Sigmoid colon (tissue), 6 donors: ENCODE measurements at regions not wholly inside any gene's neighbourhood (a gene's known extent, or its start where the extent isn't known, plus 50 kb on each side); places are given as distances from the start of the nearest gene placed in this dataset.

ENCODE experiments used
- DNase-seq: peaks from one replicate; pipeline ENCODE4 v3.0.0-alpha.2; 2019
- H3K27ac ChIP-seq, 4 donors: fragments of 200-600 bp; sonication (generic); one replicate each; pipeline ENCODE4 v1.5.1; 2016 to 2019; ENCODE audit warnings: mild to moderate bottlenecking in 1 of 4
- H3K27me3 ChIP-seq, 3 donors: fragments of 200-600 bp; sonication (generic); one replicate each; pipeline ENCODE4 v1.5.1; 2019; ENCODE audit warnings: mild to moderate bottlenecking in 1 of 3
- H3K36me3 ChIP-seq, 4 donors: fragments of 200-600 bp; sonication (generic); one replicate each; pipeline ENCODE4 v1.5.1; 2016 to 2019
- H3K4me1 ChIP-seq, 4 donors: fragments of 200-600 bp; sonication (generic); one replicate each; pipeline ENCODE4 v1.5.1; 2017 to 2019
- H3K4me3 ChIP-seq, 4 donors: fragments of 200-600 bp; sonication (generic); one replicate each; pipeline ENCODE4 v1.5.1; 2017 to 2019; ENCODE audit warnings: mild to moderate bottlenecking in 2 of 4, moderate library complexity in 1 of 4
- H3K9me3 ChIP-seq, 4 donors: fragments of 200-600 bp in 3 of 4; sonication (generic) in 3 of 4; one replicate each; pipeline versions ENCODE4 v1.5.1 to v1.6.1; 2013 to 2019
- CTCF ChIP-seq, 4 experiments: fragments of 450-650 bp in 3 of 4; fragments of 200-600 bp in 1 of 4; IDR thresholded peaks; one replicate each; pipeline ENCODE4 v1.5.1; 2016 to 2019; ENCODE audit warnings: antibody characterized with exemption in 4 of 4, mild to moderate bottlenecking in 3 of 4, moderate library complexity in 2 of 4
- EP300 ChIP-seq, 4 donors: sonication (generic); formaldehyde crosslinking; IDR thresholded peaks; one replicate each; pipeline ENCODE4 v1.6.1; 2017; ENCODE audit warnings: antibody characterized with exemption in 4 of 4
- POLR2A ChIP-seq, 2 donors: fragments of 450-650 bp; IDR thresholded peaks; one replicate each; pipeline ENCODE4 v1.6.1; 2016; ENCODE audit warnings: antibody characterized with exemption in 2 of 2, mild to moderate bottlenecking in 2 of 2, moderate library complexity in 2 of 2
- POLR2AphosphoS5 ChIP-seq, 4 donors: sonication (generic); formaldehyde crosslinking; IDR thresholded peaks; one replicate each; pipeline ENCODE4 v1.6.1; 2017; ENCODE audit warnings: antibody characterized with exemption in 4 of 4
- WGBS, 2 donors: extraction: QIAGEN DNeasy Blood & Tissue Kit; methylation state at CpG; one replicate each; pipeline ENCODE4 v1.1.7; 2013; 5-methylcytosine and 5-hydroxymethylcytosine counted together
- intact Hi-C: fragments of 100-400 bp; cut with DNase I; formaldehyde crosslinking; loops from one replicate; pipeline ENCODE4 v1.15.1; 2023
- donor health status: healthy with polysubstance abuse.
- donor health status: healthy.

- no peaks in the 10 kb centered on the region for H3K27me3 ChIP-seq
- no peak for DNase-seq
- H3K9me3 ChIP-seq, result peaks cover 0 to 4% (median 0%) of the 10 kb centered on the region in 4 donors
- no peaks in the 10 kb centered on the region for H3K36me3 ChIP-seq
- intact Hi-C loops, result no loop called here
- TF ChIP-seq POLR2A (IDR thresholded peaks at IDR 0.05) (no peak), POLR2AphosphoS5 (IDR thresholded peaks at IDR 0.05) (no peak), CTCF (IDR thresholded peaks at IDR 0.05) (no peak), EP300 (IDR thresholded peaks at IDR 0.05) (no peak)
- WGBS, 2 donors, result 87 to 89% methylated on average over 5 of the region's 5 CpGs
- no peaks in the 10 kb centered on the region for H3K4me1 ChIP-seq
- H3K27ac ChIP-seq, result no peak overlapping the region
- H3K4me3 ChIP-seq, result no peak overlapping the region
Observed at GRCh38 chr3:188104050-188104449, 49.9 kb upstream of the LPP start.
